ENCODE measurements at regions not wholly inside any gene's neighbourhood (a gene's known extent, or its start where the extent isn't known, plus 50 kb on each side); places are given as distances from the start of the nearest gene placed in this dataset.

GRCh38 chr16:52280086-52280485 is 266.9 kb downstream of the TOX3 start:
- H3K27me3 ChIP-seq (ENCODE audit: insufficient read depth, low read length, poor library complexity, severe bottlenecking), result no peaks in the 10 kb centered on the region
- no peaks in the 10 kb centered on the region for H4K20me1 ChIP-seq (ENCODE audit: insufficient read depth, low read length, poor library complexity, severe bottlenecking)
- H2AFZ ChIP-seq (ENCODE audit: low read length), result no peak overlapping the region
- no peaks in the 10 kb centered on the region for H3K9me2 ChIP-seq (replicated peaks; ENCODE audit: low read depth, low read length)
- H3K9me3 ChIP-seq (ENCODE audit: insufficient read depth, low read depth, low read length), result no peaks in the 10 kb centered on the region
- no peaks in the 10 kb centered on the region for H3F3A ChIP-seq (ENCODE audit: low read depth)
- H3K9ac ChIP-seq (ENCODE audit: low read depth, low read length, poor library complexity, severe bottlenecking), result no peak overlapping the region
- H3K36me3 ChIP-seq (ENCODE audit: insufficient read depth, low read length), result no peaks in the 10 kb centered on the region
- no peaks in the 10 kb centered on the region for H3K79me2 ChIP-seq (ENCODE audit: insufficient read depth, low read length)
- TF ChIP-seq EZH2phosphoT487 (IDR thresholded peaks at IDR 0.05; ENCODE audit: borderline replicate concordance) (no peak), CTCF (conservative IDR thresholded peaks at IDR 0.05; ENCODE audit: low read length) (no peak)
- H3K4me1 ChIP-seq (ENCODE audit: insufficient read depth, low read length, poor library complexity, severe bottlenecking), result no peaks in the 10 kb centered on the region
- H3K4me2 ChIP-seq (ENCODE audit: low read depth, low read length, poor library complexity, severe bottlenecking), result no peak overlapping the region
- H3K4me3 ChIP-seq (ENCODE audit: low read length, poor library complexity, severe bottlenecking), result no peak overlapping the region

DNA sequence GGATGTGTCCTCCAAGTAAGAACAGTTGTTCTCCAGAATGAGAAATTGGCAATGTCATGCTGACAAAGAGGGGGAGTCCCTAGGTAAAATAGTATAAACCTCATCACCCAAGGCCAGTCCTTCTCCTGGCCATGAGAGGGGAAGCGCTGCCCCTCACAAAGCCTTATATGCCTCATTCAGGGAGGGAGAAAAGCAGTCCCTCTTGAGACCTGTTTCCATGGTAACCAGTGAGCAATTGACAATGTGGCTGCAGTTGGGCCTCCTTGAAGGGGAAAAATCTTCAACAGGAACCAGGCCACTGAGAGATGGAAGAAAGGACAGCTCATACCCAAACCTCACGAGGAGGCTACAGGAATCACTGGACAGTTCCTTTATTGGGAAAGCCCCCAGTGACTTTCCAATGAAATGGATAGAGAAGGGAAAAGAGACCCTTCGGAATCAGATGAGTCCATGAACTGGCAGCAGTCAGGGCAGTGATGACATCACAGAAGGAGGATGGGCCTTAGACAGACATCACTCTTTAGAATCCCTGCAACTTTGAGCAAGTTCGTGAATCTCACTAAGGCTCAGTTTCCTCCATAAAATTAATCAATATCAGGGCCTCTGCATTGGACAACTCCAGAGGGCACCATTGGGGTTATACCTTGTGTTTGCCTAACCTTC is 275.7 kb downstream of the TOX3 start:
- no peaks in the 10 kb centered on the region for H3K36me3 ChIP-seq (ENCODE audit: insufficient read depth, low read length)
- no peak overlapping the region for H3K4me3 ChIP-seq (ENCODE audit: low read length, poor library complexity, severe bottlenecking)
- H3F3A ChIP-seq (ENCODE audit: low read depth), result no peaks in the 10 kb centered on the region
- no peaks in the 10 kb centered on the region for H3K4me1 ChIP-seq (ENCODE audit: insufficient read depth, low read length, poor library complexity, severe bottlenecking)
- H3K4me2 ChIP-seq (ENCODE audit: low read depth, low read length, poor library complexity, severe bottlenecking), result no peak overlapping the region
- no peaks in the 10 kb centered on the region for H3K9me3 ChIP-seq (ENCODE audit: insufficient read depth, low read depth, low read length)
- no peaks in the 10 kb centered on the region for H3K9me2 ChIP-seq (replicated peaks; ENCODE audit: low read depth, low read length)
- H3K27me3 ChIP-seq (ENCODE audit: insufficient read depth, low read length, poor library complexity, severe bottlenecking), result no peaks in the 10 kb centered on the region
- H2AFZ ChIP-seq (ENCODE audit: low read length), result no peak overlapping the region
- no peaks in the 10 kb centered on the region for H3K79me2 ChIP-seq (ENCODE audit: insufficient read depth, low read length)
- H3K9ac ChIP-seq (ENCODE audit: low read depth, low read length, poor library complexity, severe bottlenecking), result no peak overlapping the region
- no peak for TF ChIP-seq EZH2phosphoT487 (IDR thresholded peaks at IDR 0.05; ENCODE audit: borderline replicate concordance)
- TF ChIP-seq CTCF (conservative IDR thresholded peaks at IDR 0.05; ENCODE audit: low read length), result no peak
- H4K20me1 ChIP-seq (ENCODE audit: insufficient read depth, low read length, poor library complexity, severe bottlenecking), result no peaks in the 10 kb centered on the region

GRCh38 chr16:52265446-52265861 is 281.5 kb downstream of the TOX3 start:
- Histone ChIP-seq H3K9me2 (replicated peaks; ENCODE audit: low read depth, low read length) (no peaks in the 10 kb centered on the region), H3K4me2 (ENCODE audit: low read depth, low read length, poor library complexity, severe bottlenecking) (no peak overlapping the region), H4K20me1 (ENCODE audit: insufficient read depth, low read length, poor library complexity, severe bottlenecking) (no peaks in the 10 kb centered on the region), H3K79me2 (ENCODE audit: insufficient read depth, low read length) (no peaks in the 10 kb centered on the region), H3F3A (ENCODE audit: low read depth) (no peaks in the 10 kb centered on the region), H3K27me3 (ENCODE audit: insufficient read depth, low read length, poor library complexity, severe bottlenecking) (no peaks in the 10 kb centered on the region), H3K36me3 (ENCODE audit: insufficient read depth, low read length) (no peaks in the 10 kb centered on the region), H2AFZ (ENCODE audit: low read length) (no peak overlapping the region), H3K4me3 (ENCODE audit: low read length, poor library complexity, severe bottlenecking) (no peak overlapping the region), H3K9me3 (ENCODE audit: insufficient read depth, low read depth, low read length) (no peaks in the 10 kb centered on the region), H3K4me1 (ENCODE audit: insufficient read depth, low read length, poor library complexity, severe bottlenecking) (no peaks in the 10 kb centered on the region), H3K9ac (ENCODE audit: low read depth, low read length, poor library complexity, severe bottlenecking) (no peak overlapping the region)
- no peak for TF ChIP-seq CTCF (conservative IDR thresholded peaks at IDR 0.05; ENCODE audit: low read length)
- TF ChIP-seq EZH2phosphoT487 (IDR thresholded peaks at IDR 0.05; ENCODE audit: borderline replicate concordance), result no peak
